Brain pericyte (primary cell): ENCODE measurements at regions not wholly inside any gene's neighbourhood (a gene's known extent, or its start where the extent isn't known, plus 50 kb on each side); places are given as distances from the start of the nearest gene placed in this dataset.
"Not testable (repeated sequence)": the region's sequence is repeated elsewhere in the genome, so short reads cannot be mapped to it uniquely, and the experiment has no call there.

Experiments used
- DNase-seq: peaks from one replicate; pipeline ENCODE4 v3.0.0-alpha.2; 2012; ENCODE audit warnings: low read depth, low spot score

- DNase-seq, result no peak
Measured at GRCh38 chrX:121853762-121854613, 806.6 kb downstream of the GLUD2 start.

DNA sequence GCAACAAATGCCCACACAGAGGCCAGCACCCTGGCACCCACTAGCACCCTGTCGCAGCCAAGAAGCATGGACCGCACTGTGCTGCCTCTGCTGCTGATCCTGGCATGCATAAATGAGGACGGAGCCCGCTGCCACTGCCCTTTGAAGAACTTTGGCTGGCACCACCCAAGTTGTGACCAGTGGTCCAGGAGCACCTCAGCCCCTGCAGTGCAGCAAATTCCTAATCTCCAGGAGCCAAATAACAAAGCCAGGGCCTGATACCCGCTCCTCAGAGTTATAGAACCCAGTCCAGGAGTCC lies 807.2 kb downstream of the GLUD2 start:
- DNase-seq, result no peak

- DNase-seq, result no peak
Measured at GRCh38 chrX:121858867-121859647, 811.6 kb downstream of the GLUD2 start.

DNA sequence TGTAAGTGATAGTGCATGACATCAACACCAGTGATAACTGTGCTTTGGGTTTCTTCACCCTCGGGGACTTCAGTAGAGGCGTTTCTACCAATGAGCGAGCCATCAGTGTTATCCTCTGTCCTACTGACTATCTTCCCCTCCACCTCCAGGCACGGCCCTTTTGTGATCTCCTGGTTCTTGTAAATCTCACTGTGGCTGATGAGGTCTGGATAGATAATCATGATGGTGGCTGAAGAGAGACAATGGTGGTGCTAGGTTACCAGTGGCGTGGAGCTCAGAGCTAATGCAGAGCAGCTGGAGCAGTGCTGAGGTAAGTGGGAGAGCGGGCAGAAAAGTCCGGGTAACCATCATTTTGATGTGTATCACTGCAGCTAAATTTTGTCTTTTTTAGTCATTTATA lies 816.6 kb downstream of the GLUD2 start:
- DNase-seq, result no peak

GRCh38 chrX:121864561-121864960 lies 817.2 kb downstream of the GLUD2 start:
- DNase-seq, result no peak

DNA sequence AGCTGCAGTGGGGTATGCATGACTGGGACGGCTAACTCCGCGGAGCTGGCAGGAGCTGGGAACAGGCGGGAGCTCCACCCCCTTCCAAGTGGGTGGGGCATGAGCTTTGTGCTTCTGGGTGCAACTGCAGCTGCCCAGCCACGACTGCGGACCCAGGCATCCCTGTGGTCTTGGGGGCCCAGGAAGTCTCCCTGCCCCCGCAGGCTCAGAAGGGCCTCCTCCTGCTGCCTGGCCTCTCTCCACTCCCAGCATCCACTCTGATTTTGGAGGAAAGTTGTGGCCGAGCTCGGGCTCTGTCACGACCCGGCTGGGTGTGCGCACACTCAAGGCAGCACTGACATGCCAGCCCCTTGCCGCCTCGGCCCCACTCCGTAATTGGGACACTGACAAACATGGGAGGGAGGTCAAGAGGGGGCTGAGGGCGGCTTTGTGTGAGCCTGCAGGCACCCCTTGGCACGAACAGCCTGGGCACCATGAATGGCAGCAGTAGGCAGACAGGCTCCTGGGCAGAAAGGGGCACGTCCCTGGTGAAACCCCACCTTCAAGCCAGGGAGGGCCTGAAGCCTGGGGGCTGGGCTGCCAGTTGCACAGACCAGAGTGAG lies 822.6 kb downstream of the GLUD2 start:
- DNase-seq, result no peak

DNA sequence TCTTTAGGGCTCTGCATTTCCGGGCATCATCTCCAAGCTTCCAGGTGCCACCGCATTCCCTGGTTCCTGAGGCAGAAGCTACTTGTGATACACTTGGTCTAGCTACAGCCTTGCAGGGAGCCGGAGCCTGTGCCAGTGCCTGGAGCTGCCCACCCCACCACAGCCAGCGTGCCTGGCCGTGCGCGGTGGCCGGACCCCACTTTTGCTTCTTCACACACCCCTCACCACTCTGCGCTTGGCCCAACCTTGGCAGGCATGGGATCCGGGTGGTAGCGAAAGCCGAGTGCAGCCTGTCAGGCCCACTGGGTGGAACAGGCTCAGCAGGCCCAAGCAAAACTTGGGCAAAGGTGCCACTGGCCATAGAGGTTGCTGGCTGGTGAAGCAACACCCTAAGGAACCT lies 823.7 kb downstream of the GLUD2 start:
- DNase-seq, result no peak

DNA sequence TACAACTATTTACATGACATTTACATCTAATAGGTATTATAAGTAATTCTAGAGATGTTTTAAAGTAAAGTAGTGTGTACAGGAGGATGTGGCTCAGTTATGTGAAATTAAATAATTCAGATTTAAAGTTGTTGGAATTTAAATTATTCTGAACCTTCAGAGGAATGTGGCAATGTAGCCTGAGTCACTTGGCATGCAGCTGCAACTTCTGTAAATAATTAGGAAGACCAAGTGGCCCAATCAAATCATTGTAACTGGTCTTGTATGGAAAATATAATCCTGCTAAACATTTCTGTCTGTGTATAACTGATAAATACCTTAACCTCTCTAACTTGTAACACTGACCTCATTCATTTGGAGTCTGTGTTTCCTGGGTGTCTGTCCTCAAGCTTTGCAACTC lies 828.9 kb downstream of the GLUD2 start:
- DNase-seq, result no peak

DNA sequence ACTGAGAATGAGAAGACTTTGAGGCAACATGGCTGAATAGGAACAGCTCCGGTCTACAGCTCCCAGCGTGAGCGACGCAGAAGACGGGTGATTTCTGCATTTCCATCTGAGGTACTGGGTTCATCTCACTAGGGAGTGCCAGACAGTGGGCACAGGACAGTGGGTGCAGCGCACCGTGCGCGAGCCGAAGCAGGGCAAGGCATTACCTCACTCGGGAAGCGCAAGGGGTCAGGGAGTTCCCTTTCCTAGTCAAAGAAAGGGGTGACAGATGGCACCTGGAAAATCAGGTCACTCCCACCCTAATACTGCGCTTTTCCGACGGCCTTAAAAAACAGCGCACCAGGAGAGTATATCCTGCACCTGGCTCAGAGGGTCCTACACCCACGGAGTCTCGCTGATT lies 829.9 kb downstream of the GLUD2 start:
- not testable (repeated sequence) for DNase-seq

DNA sequence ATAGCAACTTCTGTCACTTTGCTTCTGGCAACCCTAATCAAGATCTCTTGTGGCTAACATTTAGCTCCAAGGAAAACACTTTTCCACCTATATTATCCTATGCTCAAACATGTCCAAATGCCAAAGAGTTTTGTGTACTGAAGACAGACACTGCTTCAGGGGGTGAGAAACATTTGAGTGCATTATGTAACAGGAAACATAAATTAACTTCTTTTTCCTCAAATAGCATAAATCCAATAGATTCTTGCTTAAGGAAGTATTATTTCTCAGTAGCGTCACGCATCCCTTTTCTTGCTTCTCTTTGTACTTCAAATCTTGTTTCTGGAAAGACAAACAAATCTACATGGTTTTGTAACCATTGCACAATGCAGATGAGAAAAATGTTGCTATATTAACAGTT lies 839.1 kb downstream of the GLUD2 start:
- DNase-seq, result no peak

GRCh38 chrX:121894756-121895155 lies 847.3 kb downstream of the GLUD2 start:
- DNase-seq, result no peak

DNA sequence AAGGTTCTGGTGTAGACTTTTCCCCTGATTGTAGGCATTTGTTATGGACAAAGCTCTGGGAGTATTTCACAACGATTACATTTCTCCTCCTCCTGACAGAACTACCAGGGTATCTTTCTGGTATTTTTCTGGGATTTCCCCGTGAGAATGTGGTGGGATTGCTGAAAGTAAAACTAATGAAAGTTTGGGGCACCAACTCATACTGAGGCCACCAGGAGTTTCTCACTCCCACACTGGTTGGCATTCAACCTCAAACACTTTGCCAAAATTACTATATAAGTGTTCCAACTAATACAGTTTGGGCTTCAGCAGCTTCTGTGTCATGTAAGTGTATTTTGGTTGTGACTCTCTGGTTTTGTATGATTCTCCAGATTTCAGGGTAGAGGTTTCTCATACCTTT lies 855.1 kb downstream of the GLUD2 start:
- no peak for DNase-seq

- no peak for DNase-seq
Measured at GRCh38 chrX:121903961-121904360, 856.6 kb downstream of the GLUD2 start.

GRCh38 chrX:121921258-121921657 lies 873.8 kb downstream of the GLUD2 start:
- DNase-seq, result no peak

DNA sequence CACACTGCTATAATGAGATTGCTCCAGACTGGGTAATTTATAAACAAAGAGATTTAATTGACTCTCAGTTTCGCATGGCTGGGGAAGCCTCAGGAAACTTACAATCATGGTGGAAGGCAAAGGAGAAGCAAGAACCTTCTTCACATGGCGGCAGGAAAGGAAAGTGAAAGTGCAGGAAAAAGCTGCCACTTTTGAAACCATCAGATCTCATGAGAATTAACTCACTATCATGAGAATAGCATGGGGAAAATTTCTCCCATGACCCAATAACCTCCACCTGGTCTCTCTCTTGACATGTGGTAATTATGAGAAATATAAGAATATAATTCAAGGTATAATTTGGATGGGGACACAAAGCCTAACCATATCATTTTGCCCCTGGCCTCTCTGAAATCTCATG lies 884.2 kb downstream of the GLUD2 start:
- DNase-seq, result no peak

- no peak for DNase-seq
Measured at GRCh38 chrX:121932688-121933087, 885.3 kb downstream of the GLUD2 start.

DNA sequence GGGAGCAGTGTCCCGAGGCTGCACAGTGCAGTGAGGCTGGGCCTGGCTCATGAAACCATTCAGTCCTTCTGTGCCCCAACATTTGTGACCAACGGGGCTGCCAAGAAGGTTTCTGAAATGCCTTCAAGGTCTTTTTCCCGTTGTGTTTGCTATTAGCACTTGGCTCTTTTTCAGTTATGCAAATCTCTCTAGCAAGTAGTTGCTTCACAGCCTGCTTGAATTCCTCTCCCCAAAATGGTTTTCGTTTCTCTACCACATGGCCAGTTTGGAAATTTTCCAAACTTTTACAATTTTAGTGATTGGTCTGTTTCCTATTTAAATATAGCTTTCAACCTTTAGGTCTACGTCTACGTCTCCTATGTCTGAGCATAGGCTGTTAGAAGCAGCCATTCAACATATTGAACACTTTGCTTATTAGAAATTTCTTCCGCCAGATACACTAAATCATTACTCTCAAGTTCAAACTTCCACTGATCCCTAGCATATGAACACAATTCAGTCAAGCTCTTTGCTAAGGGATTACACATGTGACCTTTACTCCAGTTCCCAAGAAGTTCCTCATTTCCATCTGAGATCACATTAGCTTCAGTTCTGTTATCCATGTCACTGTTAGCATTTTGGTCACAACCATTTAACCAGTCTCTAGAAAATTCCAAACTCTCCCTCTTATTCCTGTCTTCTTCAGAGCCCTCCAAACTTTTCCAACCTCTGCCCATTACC lies 901.8 kb downstream of the GLUD2 start:
- DNase-seq, result no peak

DNA sequence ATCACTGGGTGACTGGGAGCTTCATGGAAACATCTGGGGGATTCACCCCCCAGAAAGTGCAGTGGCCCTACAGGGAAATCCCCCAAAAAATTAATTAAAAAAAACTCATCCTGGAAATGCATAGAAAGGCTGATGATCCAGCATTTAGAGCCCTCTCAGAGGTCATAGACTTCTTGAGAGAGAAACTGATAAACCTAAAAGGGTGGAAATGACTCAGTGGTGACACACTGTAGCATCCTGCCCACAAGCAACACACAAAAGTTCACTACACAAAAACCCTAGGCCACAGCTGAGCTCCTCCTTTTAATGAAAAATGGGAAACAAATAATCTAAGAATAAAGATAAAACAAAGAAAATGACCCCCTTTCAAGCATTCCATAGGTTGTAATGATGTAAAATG lies 911.5 kb downstream of the GLUD2 start:
- no peak for DNase-seq

GRCh38 chrX:121975671-121976070 lies 928.3 kb downstream of the GLUD2 start:
- no peak for DNase-seq

GRCh38 chrX:121987163-121987562 lies 939.8 kb downstream of the GLUD2 start:
- DNase-seq, result no peak

DNA sequence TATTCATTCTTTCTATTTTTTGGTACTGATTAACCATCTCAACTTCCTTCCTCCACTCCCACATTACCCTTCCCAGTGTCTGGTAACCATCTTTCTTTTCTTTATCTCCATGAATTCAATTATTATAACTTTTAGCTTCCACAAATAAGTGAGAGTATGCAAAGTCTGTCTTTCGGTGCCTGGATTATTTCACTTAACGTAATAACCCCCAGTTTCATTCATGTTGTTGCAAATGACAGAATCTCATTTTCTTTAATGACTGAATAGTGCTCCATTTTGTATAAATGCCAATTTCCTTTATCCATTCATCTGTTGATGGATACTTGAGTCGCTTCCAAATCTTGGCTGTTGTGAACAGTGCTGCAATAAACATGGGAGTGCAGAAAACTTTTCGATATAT lies 940.4 kb downstream of the GLUD2 start:
- DNase-seq, result no peak

DNA sequence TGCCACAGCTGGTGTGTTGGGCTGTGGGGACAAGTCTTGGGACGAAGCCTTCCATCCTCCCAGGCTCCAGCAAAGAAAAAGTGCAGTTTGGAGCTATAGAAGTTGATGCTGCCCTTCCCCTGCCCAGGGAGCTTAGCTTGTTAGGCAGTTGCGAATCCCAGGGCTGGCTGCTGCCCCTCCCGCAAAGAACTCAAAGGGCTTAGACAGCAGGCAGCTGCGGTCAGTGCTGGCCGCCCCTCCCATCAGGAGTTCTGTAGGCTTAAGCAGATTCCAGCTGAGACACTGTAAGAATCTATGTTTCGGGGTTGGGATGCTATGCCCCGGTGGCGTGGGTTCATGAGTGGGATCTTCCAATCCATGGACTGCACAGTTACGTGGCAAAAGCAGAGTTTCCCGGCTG lies 956.7 kb downstream of the GLUD2 start:
- no peak for DNase-seq
